Left lung (tissue), 4 donors: ENCODE measurements at regions not wholly inside any gene's neighbourhood (a gene's known extent, or its start where the extent isn't known, plus 50 kb on each side); places are given as distances from the start of the nearest gene placed in this dataset.

Experiments used
- ATAC-seq: fragments of 200-7000 bp; cut with Tn5 transposase; one replicate; pipeline ENCODE4 v1.9.1; 2020; ENCODE audit warnings: moderate library complexity
- DNase-seq, 4 donors: peaks; one replicate each; pipeline ENCODE4 v3.0.0-alpha.2; 2013 to 2020
- H3K27ac ChIP-seq, 2 donors: fragments of 200-600 bp; sonication (generic) in 1 of 2; one replicate each; pipeline versions ENCODE4 v1.5.0 to v1.8.0; 2020 to 2021
- H3K27me3 ChIP-seq, 2 donors: fragments of 200-600 bp; sonication (generic) in 1 of 2; one replicate each; pipeline versions ENCODE4 v1.5.0 to v1.8.0; 2020 to 2021
- H3K36me3 ChIP-seq, 2 donors: fragments of 200-600 bp; sonication (generic) in 1 of 2; one replicate each; pipeline versions ENCODE4 v1.5.0 to v1.8.0; 2020 to 2021
- H3K4me1 ChIP-seq, 2 donors: fragments of 200-600 bp; one replicate each; pipeline ENCODE4 v1.8.0; 2021
- H3K4me3 ChIP-seq, 2 donors: fragments of 200-600 bp; sonication (generic) in 1 of 2; one replicate each; pipeline versions ENCODE4 v1.5.0 to v1.8.0; 2020 to 2021; ENCODE audit warnings: mild to moderate bottlenecking in 1 of 2
- H3K9me3 ChIP-seq, 2 donors: fragments of 200-600 bp; sonication (generic) in 1 of 2; one replicate each; pipeline versions ENCODE4 v1.5.0 to v1.8.0; 2020 to 2021
- CTCF ChIP-seq, 2 donors: fragments of 200-600 bp; sonication (generic) in 1 of 2; IDR thresholded peaks; one replicate each; pipeline versions ENCODE4 v1.5.0 to v1.8.0; 2021; ENCODE audit warnings: antibody characterized with exemption in 2 of 2
- intact Hi-C, 2 donors: fragments of 100-400 bp; cut with DNase I; formaldehyde crosslinking; loops; one replicate each; pipeline versions ENCODE4 v1.11.2 to v1.14.2; 2022
- donor health status: DM: no; HTN: yes; CAD: no.
- donor health status: DM: no; HTN: no; CAD: no.

- Histone ChIP-seq H3K4me1 (no peaks in the 10 kb centered on the region), H3K36me3 (no peaks in the 10 kb centered on the region), H3K27ac (no peak overlapping the region), H3K4me3 (no peak overlapping the region), H3K27me3 (no peaks in the 10 kb centered on the region), H3K9me3 (no peaks in the 10 kb centered on the region)
- intact Hi-C loops = no loop called here
- DNase-seq (no peak), ATAC-seq (no peak)
- no peak for TF ChIP-seq CTCF (IDR thresholded peaks at IDR 0.05)
Measured at GRCh38 chr3:111286746-111287145, 215.1 kb downstream of the NECTIN3 start.

GRCh38 chr3:111292117-111292516 is 220.5 kb downstream of the NECTIN3 start:
- no peak for TF ChIP-seq CTCF (IDR thresholded peaks at IDR 0.05)
- no peak overlapping the region for H3K27ac ChIP-seq
- H3K9me3 ChIP-seq = no peaks in the 10 kb centered on the region
- DNase-seq (no peak), ATAC-seq (no peak)
- H3K4me3 ChIP-seq = no peak overlapping the region
- no peaks in the 10 kb centered on the region for H3K27me3 ChIP-seq
- H3K36me3 ChIP-seq = no peaks in the 10 kb centered on the region
- H3K4me1 ChIP-seq = no peaks in the 10 kb centered on the region
- intact Hi-C loops = no loop called here

GRCh38 chr3:111299192-111299615 is 227.6 kb downstream of the NECTIN3 start:
- TF ChIP-seq CTCF (IDR thresholded peaks at IDR 0.05) = no peak

GRCh38 chr3:111301238-111301798 is 229.7 kb downstream of the NECTIN3 start:
- intact Hi-C loops = no loop called here
- Histone ChIP-seq H3K27me3 (no peaks in the 10 kb centered on the region), H3K4me3 (no peak overlapping the region), H3K36me3 (no peaks in the 10 kb centered on the region), H3K9me3 (no peaks in the 10 kb centered on the region), H3K27ac (no peak overlapping the region), H3K4me1 (no peaks in the 10 kb centered on the region)
- no peak for TF ChIP-seq CTCF (IDR thresholded peaks at IDR 0.05)
- no peak for ATAC-seq
- DNase-seq = no peak

More at GRCh38 chr3:111299192-111299615, 227.6 kb downstream of the NECTIN3 start:
- Histone ChIP-seq H3K4me1 (no peaks in the 10 kb centered on the region), H3K27ac (no peak overlapping the region), H3K4me3 (no peak overlapping the region), H3K9me3 (no peaks in the 10 kb centered on the region), H3K27me3 (no peaks in the 10 kb centered on the region), H3K36me3 (no peaks in the 10 kb centered on the region)
- intact Hi-C loops = no loop called here
- ATAC-seq (no peak), DNase-seq (no peak)

- no peak for TF ChIP-seq CTCF (IDR thresholded peaks at IDR 0.05)
- Histone ChIP-seq H3K36me3 (no peaks in the 10 kb centered on the region), H3K9me3 (no peaks in the 10 kb centered on the region), H3K27me3 (no peaks in the 10 kb centered on the region), H3K4me3 (no peak overlapping the region), H3K27ac (no peak overlapping the region), H3K4me1 (no peaks in the 10 kb centered on the region)
- intact Hi-C loops = no loop called here
- DNase-seq (no peak), ATAC-seq (peak; percentile 88)
Measured at GRCh38 chr3:111302063-111302462, 230.4 kb downstream of the NECTIN3 start.
